GM03348 (cell line): ENCODE measurements at regions not wholly inside any gene's neighbourhood (a gene's known extent, or its start where the extent isn't known, plus 50 kb on each side); places are given as distances from the start of the nearest gene placed in this dataset.
"Not testable (repeated sequence)": the region's sequence is repeated elsewhere in the genome, so short reads cannot be mapped to it uniquely, and the experiment has no call there.

ENCODE experiments used
- DNase-seq: peaks from one replicate; pipeline ENCODE4 v3.0.0; 2012; ENCODE audit warnings: low spot score

DNA sequence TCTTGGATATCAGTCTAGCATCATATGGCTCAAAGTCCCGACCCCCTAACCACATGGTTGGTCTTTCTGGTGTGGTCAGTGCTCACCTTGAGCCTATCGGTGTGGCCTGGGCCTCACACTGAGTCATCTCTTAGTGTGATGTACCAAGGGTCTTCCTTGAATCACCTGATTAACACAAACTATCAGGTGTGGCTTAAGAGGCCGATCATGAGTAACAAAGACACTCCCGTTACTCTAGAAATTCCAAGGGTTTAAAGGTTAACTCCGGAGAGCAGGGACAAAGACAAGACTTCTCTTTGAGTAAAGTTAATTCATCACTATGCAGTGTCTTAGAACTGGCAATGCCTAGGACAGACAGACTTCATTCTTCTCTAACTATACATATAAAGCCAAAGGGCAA, 52.3 kb upstream of the ARMC3 start:
- no peak for DNase-seq

- DNase-seq = no peak
These were observed 53.5 kb upstream of the ARMC3 start for GRCh38 chr10:22874189-22874854.

DNA sequence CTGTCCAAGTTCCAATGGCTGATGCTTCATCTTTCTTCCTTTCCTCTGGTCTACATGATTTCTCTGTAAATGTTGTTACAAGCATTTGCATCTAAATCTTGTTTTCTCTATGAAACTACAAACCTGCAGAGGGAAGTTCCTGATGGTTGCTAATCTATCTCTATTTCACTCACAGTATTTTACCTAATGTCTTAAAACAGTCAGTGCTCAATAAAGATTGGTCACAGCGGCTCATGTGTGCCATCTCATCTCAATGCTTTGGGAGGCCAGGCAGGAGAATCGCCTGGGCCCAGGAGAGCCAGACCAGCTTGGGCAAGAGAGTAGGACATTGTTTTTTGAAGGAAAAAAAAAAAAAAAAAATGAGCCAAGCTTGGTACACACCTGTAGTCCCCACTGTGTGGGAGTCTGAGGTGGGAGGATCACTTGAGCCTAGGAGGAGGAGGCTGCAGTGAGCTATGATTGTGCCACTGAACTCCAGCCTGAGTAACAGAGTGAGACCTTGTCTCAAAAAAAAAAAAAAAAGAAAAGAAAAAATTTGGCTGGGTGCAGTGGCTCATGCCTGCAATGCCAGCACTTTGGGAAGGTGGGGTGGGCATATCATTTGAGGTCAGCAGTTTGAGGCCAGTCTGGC, 71.3 kb upstream of the ARMC3 start:
- DNase-seq = no peak

GRCh38 chr10:22854935-22855421, 72.9 kb upstream of the ARMC3 start:
- DNase-seq = no peak

GRCh38 chr10:22853906-22854447, 73.9 kb upstream of the ARMC3 start:
- DNase-seq = no peak

DNA sequence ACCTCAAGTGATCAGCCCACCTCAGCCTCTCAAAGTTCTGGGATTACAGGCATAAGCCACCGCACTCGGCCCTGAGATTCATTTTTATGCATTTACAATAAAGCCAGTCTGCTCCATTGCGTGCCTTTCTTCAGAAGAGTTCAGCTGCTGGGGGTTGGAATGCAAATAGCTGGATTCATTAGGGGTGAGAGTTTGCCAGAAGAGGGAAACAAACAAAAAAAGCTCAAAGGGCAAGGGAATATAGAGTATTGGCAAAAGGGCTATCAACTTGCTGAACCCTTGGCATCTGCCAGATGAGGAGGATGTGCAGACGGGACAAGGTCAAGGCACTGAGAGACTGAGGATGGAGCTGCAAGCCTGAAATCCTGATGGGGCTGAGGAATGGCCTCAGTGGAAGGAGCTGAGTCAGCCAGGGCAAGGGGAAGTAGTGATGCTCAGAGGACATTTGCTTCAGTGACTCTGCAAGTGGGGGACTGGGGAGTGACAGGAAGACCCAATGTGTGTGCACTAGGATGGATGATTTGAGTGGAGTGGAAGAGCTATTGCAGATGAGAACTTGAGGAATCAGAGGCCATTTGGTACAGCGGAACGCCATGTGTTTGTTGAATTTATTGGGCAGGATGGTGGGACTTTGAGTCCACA, 75.0 kb upstream of the ARMC3 start:
- DNase-seq = no peak

DNA sequence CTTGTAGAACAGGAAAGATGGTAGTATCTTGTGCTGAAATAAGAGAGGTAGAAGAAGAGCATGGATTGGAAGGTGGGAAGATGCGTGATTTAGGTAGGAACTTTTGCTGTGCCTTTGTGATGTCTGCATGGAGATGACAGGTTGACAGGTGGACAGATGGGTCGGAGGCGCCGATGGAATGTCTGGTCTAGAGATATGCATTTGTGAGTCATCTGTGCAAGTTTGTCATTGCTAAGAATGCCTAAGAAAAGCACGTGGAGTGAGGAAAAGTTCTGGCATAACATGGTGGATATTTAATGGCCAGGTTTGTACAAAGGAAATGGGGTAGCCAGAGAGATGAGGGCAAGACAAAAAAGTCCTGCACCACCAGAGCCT, 76.0 kb upstream of the ARMC3 start:
- DNase-seq = no peak

DNA sequence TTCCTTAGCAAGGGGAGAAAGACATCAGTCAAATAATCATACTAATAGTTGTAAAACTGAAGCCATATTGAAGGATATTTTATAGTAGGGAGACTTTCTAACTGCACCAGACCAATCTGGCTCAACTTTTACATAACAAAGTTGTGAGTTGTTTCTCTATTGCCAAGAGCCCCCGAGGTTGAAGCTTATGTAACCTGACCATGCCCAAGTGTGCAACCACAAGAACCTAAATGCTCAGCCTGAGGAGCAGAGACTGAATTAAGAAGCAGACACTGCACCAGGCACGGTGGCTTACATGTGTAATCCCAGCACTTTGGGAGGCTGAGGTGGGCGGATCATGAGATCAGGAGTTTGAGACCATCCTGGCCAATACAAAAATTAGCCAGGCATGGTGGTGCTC, 77.3 kb upstream of the ARMC3 start:
- DNase-seq = no peak

DNA sequence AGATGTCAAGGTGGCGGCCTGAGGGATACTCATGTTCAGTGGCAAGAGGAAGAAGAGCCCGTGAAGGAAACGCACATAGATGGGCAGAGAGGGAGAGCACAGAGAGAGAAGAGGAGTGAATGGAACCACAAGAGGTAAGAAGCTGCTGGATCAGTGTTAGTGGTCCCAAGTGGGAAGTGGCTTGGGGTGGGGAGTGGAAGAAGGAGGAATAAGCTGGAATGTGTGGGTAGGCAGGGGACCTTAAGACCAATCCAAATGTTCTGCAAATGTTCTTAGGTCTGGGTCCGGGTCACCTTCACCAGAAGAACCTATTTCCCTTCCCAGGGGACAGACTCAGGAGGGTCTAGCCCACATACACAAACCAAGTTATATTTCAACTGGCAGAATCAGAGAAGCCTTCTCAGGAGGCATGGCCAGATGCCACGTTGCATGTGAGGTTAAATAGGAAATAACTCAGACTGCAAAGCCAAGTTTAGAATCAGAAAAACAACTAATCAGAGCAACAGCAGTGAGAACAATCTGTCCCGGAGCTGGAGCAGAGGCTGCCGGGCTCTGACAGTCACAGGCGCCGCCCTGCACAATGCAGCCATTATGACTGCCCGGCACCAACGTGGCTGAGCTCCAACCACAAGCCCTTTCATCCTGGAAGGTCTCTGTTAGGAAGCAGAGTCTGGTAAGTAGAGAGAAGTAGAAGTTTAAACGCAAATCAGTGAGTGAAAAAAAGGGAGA, 78.6 kb upstream of the ARMC3 start:
- peak; percentile 56 for DNase-seq

DNA sequence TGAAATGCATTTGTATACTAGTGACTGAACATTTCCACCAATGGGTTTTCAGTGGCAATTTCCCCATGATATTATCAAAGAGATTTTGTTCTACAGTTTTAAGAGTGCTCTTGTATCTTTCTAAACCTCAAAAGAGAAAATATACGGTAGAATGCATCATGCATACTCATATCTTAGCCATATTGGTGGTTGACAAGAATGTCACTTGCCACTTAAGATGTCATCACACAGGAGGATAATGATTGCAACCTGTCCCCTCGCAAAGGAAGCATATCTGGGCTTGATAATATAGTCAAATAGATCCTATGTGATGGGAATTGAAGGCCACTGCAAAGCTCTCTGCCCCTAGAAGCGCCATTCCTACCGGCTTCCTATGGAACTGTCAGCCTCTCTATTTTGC, 79.3 kb upstream of the ARMC3 start:
- DNase-seq = no peak

DNA sequence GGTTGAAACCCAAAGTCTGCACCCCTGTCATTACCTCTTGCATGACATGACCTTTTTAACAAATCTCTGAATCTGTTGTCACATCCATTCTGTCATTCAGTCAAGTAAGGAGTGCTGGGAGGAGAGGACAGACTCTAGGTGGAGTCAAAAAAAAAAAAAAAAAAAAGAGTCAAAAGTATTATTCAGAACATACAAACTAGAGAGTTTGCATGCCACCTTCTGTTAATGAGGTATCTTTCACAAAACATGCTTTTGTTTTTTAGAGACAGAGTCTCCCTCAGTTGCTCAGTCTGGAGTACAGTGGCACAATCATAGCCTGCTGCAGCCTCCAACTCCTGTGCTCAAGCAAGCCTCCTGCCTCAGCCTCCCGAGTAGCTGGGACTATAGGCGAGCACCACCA, 81.6 kb upstream of the ARMC3 start:
- DNase-seq = no peak

DNA sequence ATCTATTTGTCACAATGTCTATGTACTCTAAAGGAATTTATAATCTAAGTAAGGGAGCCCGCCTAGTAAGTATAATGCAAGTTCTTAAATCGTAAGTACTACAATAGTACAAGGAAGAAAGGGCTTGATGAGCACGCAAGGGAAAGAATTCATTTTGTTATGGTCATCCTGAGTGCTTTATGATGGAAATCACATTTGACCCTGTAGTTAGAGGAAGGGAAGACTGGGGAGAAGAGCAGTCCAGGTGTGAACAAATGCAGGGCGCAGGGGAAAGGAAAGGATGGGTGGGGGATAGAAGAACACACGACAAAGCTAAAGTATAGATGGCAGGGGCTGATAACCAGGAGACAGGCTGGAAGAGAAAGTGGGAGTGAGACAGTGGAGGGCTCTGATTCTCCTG, 88.2 kb upstream of the ARMC3 start:
- no peak for DNase-seq

DNA sequence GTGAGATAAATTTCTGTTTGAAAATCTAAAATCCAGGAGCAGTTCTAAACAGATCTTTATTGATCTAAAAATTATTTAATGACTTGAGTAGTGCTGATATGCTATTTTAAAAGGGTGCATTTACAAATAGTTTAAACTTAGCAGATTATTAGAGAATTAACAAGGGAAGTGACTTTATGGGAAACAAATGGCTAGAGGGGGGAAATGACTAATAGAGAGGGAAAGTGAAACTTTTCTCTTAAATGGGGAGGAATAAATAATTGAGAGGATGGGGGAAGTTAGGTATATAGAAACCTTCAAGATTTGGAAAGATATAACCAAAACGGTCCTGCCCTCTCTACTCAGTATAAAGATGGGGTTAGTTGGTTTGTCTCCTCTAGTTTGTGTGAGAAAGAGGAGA, 90.1 kb upstream of the ARMC3 start:
- no peak for DNase-seq

DNA sequence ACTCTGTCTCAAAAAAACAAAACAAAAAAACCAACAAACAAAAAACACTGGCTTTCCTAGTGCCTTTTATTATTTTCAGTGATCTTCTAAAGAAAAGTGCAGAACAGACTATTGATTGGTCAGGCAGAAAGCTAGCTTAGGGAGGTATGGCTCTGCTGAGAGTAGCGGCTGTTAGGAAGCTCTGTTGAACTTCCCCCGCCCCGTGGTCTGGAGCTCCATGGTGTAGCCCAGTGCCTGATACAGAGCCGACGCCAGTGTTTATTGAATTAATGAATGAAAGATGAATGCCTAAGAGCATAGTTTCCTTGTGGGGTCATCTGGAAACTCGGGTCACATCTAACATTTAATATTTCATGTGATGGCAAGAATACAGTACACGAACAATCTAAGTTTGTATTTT, 90.5 kb upstream of the ARMC3 start:
- DNase-seq = no peak

- DNase-seq = no peak
These were observed 93.4 kb upstream of the ARMC3 start for GRCh38 chr10:22834471-22834870.

- DNase-seq = no peak
These were observed 94.1 kb upstream of the ARMC3 start for GRCh38 chr10:22833781-22834180.

DNA sequence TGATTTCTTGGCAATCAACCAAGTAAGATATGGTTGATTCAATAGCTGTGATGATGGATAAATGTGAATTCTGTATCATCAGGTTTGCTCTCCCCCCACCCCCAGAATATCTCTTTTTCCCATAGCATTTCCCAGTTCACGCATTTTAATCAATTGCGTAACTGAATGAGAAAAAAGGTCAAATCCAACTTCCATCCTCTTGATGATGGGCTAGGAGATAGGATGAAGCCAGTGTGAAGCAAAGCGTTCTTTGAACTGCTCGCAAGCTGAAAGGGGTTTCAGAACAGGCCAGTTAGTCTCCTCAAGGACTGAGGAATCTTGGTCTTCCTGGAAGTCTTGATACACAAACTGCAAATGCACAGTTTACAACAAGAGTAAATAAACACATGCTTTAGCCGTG, 94.5 kb upstream of the ARMC3 start:
- DNase-seq = no peak

GRCh38 chr10:22832851-22833250, 95.0 kb upstream of the ARMC3 start:
- no peak for DNase-seq

DNA sequence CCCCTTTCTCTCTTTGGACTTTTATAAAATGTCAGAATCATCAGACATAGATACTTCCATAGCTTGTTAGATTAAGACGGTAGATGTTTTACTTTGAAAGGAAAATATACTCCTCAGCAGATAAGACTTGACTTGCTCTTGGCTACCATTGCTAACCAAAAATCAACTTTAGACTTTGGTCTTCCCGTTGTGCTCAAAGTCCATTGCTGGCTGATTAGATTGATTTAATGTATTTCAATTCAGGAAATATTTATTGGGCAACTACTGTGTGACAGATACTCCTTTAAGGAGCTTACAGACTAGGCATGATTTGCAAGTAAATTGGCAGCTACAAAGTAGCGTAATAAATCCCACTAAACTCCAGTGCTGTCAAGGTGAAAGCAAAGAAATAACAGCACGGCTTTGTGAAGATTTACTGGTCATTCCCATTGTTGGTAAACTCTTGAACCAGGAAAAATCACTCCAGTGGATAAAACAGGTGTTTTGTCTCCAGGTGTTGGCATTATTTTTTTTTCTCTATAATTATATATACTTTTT, 95.7 kb upstream of the ARMC3 start:
- DNase-seq = no peak

GRCh38 chr10:22831586-22831985, 96.3 kb upstream of the ARMC3 start:
- no peak for DNase-seq

DNA sequence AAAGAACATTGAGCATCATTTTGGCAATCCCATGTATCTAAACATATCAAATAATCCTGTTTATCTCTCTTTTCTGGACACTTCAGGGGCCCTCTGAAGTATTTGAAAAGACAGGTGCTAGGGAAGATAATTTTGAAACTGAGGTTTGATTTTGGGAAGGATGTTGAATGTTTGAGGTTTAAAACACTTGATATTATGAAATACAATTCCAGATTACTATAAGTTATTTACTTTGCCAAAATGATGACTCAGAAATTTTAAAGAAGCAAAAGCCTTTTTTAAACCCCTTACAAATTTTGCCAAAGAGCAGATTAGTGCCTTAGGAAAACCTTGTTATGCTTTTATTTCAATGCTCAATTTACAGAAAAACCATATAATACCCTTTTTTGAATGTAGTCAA, 99.1 kb upstream of the ARMC3 start:
- DNase-seq = not testable (repeated sequence)

- DNase-seq = no peak
These were observed 102.0 kb upstream of the ARMC3 start for GRCh38 chr10:22825841-22826240.
